GF-D8 (cell line): ENCODE measurements at regions not wholly inside any gene's neighbourhood (a gene's known extent, or its start where the extent isn't known, plus 50 kb on each side); places are given as distances from the start of the nearest gene placed in this dataset.

Experiments
- DNase-seq: peaks from one replicate; lab custom pipeline; 2025; lab: John Stamatoyannopoulos, UW

- no peak for DNase-seq
These were observed 65.6 kb upstream of the SGCD start for GRCh38 chr5:156261275-156261939.

- DNase-seq = no peak
These were observed 55.4 kb upstream of the SGCD start for GRCh38 chr5:156271569-156271968.

- DNase-seq = no peak
These were observed 54.8 kb upstream of the SGCD start for GRCh38 chr5:156272139-156272538.

GRCh38 chr5:156273325-156273724 is 53.6 kb upstream of the SGCD start:
- no peak for DNase-seq

- no peak for DNase-seq
These were observed 52.5 kb upstream of the SGCD start for GRCh38 chr5:156274453-156274852.
